Spleen (tissue), 7 donors: ENCODE measurements at regions not wholly inside any gene's neighbourhood (a gene's known extent, or its start where the extent isn't known, plus 50 kb on each side); places are given as distances from the start of the nearest gene placed in this dataset.

ENCODE experiments used
- CTCF ChIP-seq, 11 experiments: fragments of 200-600 bp in 7 of 11; fragments of 450-650 bp in 4 of 11; sonication (generic) in 4 of 11; IDR thresholded peaks in 8 of 11; conservative IDR thresholded peaks in 3 of 11; 1 replicate in 7 of 11; 2 replicates in 4 of 11; pipeline versions ENCODE4 v1.4.0 to v1.8.0; 2016 to 2021; ENCODE audit warnings: antibody characterized with exemption in 11 of 11, inconsistent platforms in 4 of 11, mild to moderate bottlenecking in 1 of 11
- POLR2A ChIP-seq, 3 donors: fragments of 450-650 bp; IDR thresholded peaks; one replicate each; pipeline ENCODE4 v1.5.1; 2017; ENCODE audit warnings: antibody characterized with exemption in 3 of 3, mild to moderate bottlenecking in 1 of 3
- donor health status: DM: no; HTN: no; CAD: no; lungs with moderate emphysema.
- donor health status: DM: no; HTN: no; CAD: no.
- donor health status: DM: no; HTN: no; CAD: no.

- TF ChIP-seq CTCF (IDR thresholded peaks at IDR 0.05 in 8 of 11, conservative IDR thresholded peaks at IDR 0.05 in 3 of 11) (no peak), POLR2A (IDR thresholded peaks at IDR 0.05) (no peak)
These were observed 460.9 kb upstream of the KHDRBS2 start for GRCh38 chr6:62746968-62747367.
